PC-3 (cell line): ENCODE measurements at regions not wholly inside any gene's neighbourhood (a gene's known extent, or its start where the extent isn't known, plus 50 kb on each side); places are given as distances from the start of the nearest gene placed in this dataset.
A peak's percentile ranks its signal among the peaks of the same experiment; 100 is the strongest.

Experiments used
- ATAC-seq: fragments of 200-7000 bp; cut with Tn5 transposase; 2 replicates; pipeline ENCODE4 v1.9.1; 2020; ENCODE audit warnings: mild to moderate bottlenecking, moderate library complexity
- BruUV-seq: library from RNA; stranded (reverse); fragments of 400-500 nt; replicated peaks from 2 replicates; lab custom pipeline; 2021; lab: Mats Ljungman, UMichigan
- CTCF ChIA-PET: fragments of 300-600 bp; sonication (Branson Sonifier 250); formaldehyde crosslinking; loops from one replicate; lab custom pipeline; 2022; ENCODE audit warnings: antibody characterized with exemption; lab: Charles Lee
- POLR2A ChIA-PET: fragments of 300-600 bp; sonication (Branson Sonifier 250); formaldehyde crosslinking; loops from one replicate; lab custom pipeline; 2022; ENCODE audit warnings: antibody characterized with exemption; ENCODE audit not compliant: unreplicated experiment; lab: Charles Lee
- DNase-seq: peaks from one replicate; pipeline ENCODE4 v3.0.0-alpha.2; 2015
- H2AFZ ChIP-seq: fragments of 300-600 bp; sonication (generic); 2 replicates; pipeline ENCODE4 v1.6.0; 2016; ENCODE audit warnings: antibody characterized with exemption, low read length
- H3F3A ChIP-seq: fragments of 300-600 bp; sonication (generic); one replicate; pipeline ENCODE4 v1.6.0; 2017; ENCODE audit warnings: antibody characterized with exemption, low read length, control low read depth, mild to moderate bottlenecking; ENCODE audit not compliant: unreplicated experiment
- H3K27ac ChIP-seq: fragments of 300-600 bp; sonication (generic); 2 replicates; pipeline ENCODE4 v1.5.1; 2016; ENCODE audit warnings: mild to moderate bottlenecking, low read length
- H3K27me3 ChIP-seq: fragments of 300-600 bp; sonication (generic); 2 replicates; pipeline ENCODE4 v1.6.1; 2016; ENCODE audit warnings: low read length, mixed read lengths
- H3K36me3 ChIP-seq: fragments of 300-600 bp; sonication (generic); 2 replicates; pipeline ENCODE4 v1.6.1; 2016; ENCODE audit warnings: low read depth, mixed run types, low read length, mixed read lengths
- H3K4me1 ChIP-seq: fragments of 300-600 bp; sonication (generic); 2 replicates; pipeline ENCODE4 v1.5.1; 2016; ENCODE audit warnings: low read length; ENCODE audit not compliant: insufficient read depth
- H3K4me2 ChIP-seq: fragments of 300-600 bp; sonication (generic); 2 replicates; pipeline ENCODE4 v1.6.0; 2016; ENCODE audit warnings: low read length
- H3K4me3 ChIP-seq: fragments of 300-600 bp; sonication (generic); 2 replicates; pipeline ENCODE4 v1.5.1; 2016; ENCODE audit warnings: mild to moderate bottlenecking, low read length, mixed read lengths
- H3K79me2 ChIP-seq: fragments of 300-600 bp; sonication (generic); 2 replicates; pipeline ENCODE4 v1.6.1; 2017; ENCODE audit warnings: low read length, mixed read lengths
- H3K9ac ChIP-seq: fragments of 300-600 bp; sonication (generic); 2 replicates; pipeline ENCODE4 v1.6.0; 2016; ENCODE audit warnings: mild to moderate bottlenecking, low read length
- H3K9me2 ChIP-seq: fragments of 300-600 bp; sonication (generic); replicated peaks from 2 replicates; pipeline ENCODE4 v1.6.1; 2016; ENCODE audit warnings: mixed run types, low read length, mixed read lengths
- H3K9me3 ChIP-seq: fragments of 300-600 bp; sonication (generic); 2 replicates; pipeline ENCODE4 v1.6.1; 2016; ENCODE audit warnings: low read length, mixed read lengths
- H4K20me1 ChIP-seq: fragments of 300-600 bp; sonication (generic); 2 replicates; pipeline ENCODE4 v1.6.1; 2016; ENCODE audit warnings: low read length, mixed read lengths
- CTCF ChIP-seq: fragments of 300-600 bp; sonication (generic); conservative IDR thresholded peaks from 2 replicates; pipeline ENCODE4 v1.5.1; 2017; ENCODE audit warnings: antibody characterized with exemption, low read depth, mild to moderate bottlenecking, low read length
- EZH2 ChIP-seq: fragments of 300-600 bp; sonication (generic); IDR thresholded peaks from one replicate; pipeline ENCODE4 v1.6.1; 2017; ENCODE audit warnings: antibody characterized with exemption, mild to moderate bottlenecking, low read length; ENCODE audit not compliant: unreplicated experiment
- EZH2phosphoT487 ChIP-seq: fragments of 300-600 bp; sonication (generic); IDR thresholded peaks from 2 replicates; pipeline ENCODE4 v1.6.1; 2018; ENCODE audit warnings: mild to moderate bottlenecking, antibody characterized with exemption, low read length, borderline replicate concordance
- intact Hi-C: fragments of 100-400 bp; cut with micrococcal nuclease; formaldehyde crosslinking; loops from 2 replicates; pipeline ENCODE4 v1.9.0; 2023

DNA sequence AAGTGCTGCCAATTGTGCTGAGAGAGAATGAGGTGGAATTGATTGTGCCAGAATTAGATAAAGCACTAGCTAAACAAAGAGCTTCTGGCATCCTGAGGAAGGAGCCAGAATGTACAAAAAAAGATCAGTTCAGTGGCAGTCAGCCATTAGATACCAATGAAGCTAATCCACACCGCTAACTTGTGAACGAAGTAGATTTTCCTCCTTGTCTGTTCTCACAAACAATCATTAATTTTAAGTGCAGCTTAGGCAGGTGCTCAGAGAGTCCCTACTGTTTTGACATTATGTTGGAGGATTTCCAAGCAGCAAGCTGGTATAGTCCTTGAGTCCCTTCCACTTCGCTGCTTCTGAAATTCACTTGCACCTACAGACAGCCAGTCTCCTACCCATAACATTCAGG is 617.4 kb downstream of the CENPC start:
- Histone ChIP-seq H3K79me2 (no peaks in the 10 kb centered on the region), H3K9ac (no peak overlapping the region), H4K20me1 (no peaks in the 10 kb centered on the region), H3K4me3 (no peak overlapping the region), H3K9me3 (no peaks in the 10 kb centered on the region), H3K4me1 (no peaks in the 10 kb centered on the region), H2AFZ (no peak overlapping the region), H3K27ac (no peak overlapping the region), H3K27me3 (no peaks in the 10 kb centered on the region), H3K4me2 (no peak overlapping the region), H3F3A (no peaks in the 10 kb centered on the region), H3K36me3 (no peaks in the 10 kb centered on the region), H3K9me2 (no peaks in the 10 kb centered on the region)
- ChIA-PET POLR2A (no interaction called here), CTCF (no interaction called here)
- intact Hi-C loops = no loop called here
- no TSS peak for BruUV-seq
- DNase-seq (no peak), ATAC-seq (no peak)
- TF ChIP-seq EZH2phosphoT487 (no peak), CTCF (no peak), EZH2 (no peak)

DNA sequence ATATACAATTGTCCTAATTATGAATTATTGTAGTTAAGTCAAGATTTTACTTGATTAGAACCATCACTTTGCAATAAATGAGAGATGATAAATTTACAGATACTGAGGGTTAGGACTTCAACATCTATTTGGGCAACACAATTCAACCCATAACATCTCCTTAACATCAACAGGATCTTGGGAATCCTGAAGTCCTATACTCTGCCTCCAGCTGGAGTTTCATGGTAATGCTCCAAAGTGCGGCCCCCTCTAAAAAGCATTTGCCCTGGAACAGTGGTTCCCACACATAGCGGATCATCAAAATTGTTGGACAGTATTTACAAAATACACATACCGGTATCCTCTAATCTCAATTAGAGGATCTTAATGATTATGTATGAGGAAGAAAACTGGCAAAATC is 618.6 kb downstream of the CENPC start:
- no peak overlapping the region for H3K27ac ChIP-seq
- no peak overlapping the region for H3K9ac ChIP-seq
- no peaks in the 10 kb centered on the region for H3K4me1 ChIP-seq
- no peaks in the 10 kb centered on the region for H3K9me2 ChIP-seq
- no peaks in the 10 kb centered on the region for H3K9me3 ChIP-seq
- no peak overlapping the region for H3K4me3 ChIP-seq
- POLR2A ChIA-PET = no interaction called here
- no peaks in the 10 kb centered on the region for H3K27me3 ChIP-seq
- TF ChIP-seq EZH2 = no peak
- 0 out of 2 replicates have a peak, but pooled peaks have one; percentile 11 for TF ChIP-seq CTCF
- H3K79me2 ChIP-seq = no peaks in the 10 kb centered on the region
- H2AFZ ChIP-seq = no peak overlapping the region
- no TSS peak for BruUV-seq
- H3K4me2 ChIP-seq = no peak overlapping the region
- H3K36me3 ChIP-seq = no peaks in the 10 kb centered on the region
- DNase-seq (no peak), ATAC-seq (no peak)
- CTCF ChIA-PET = no interaction called here
- intact Hi-C loops = no loop called here
- H3F3A ChIP-seq = no peaks in the 10 kb centered on the region
- H4K20me1 ChIP-seq = no peaks in the 10 kb centered on the region

- Histone ChIP-seq H3K9ac (no peak overlapping the region), H3K27me3 (no peaks in the 10 kb centered on the region), H3F3A (no peaks in the 10 kb centered on the region), H3K9me2 (no peaks in the 10 kb centered on the region), H3K27ac (no peak overlapping the region), H3K4me3 (no peak overlapping the region), H3K36me3 (no peaks in the 10 kb centered on the region), H3K79me2 (no peaks in the 10 kb centered on the region), H3K4me2 (no peak overlapping the region), H3K9me3 (no peaks in the 10 kb centered on the region), H4K20me1 (no peaks in the 10 kb centered on the region), H2AFZ (no peak overlapping the region), H3K4me1 (no peaks in the 10 kb centered on the region)
- DNase-seq = no peak
- no TSS peak for BruUV-seq
- TF ChIP-seq EZH2phosphoT487 = no peak
- TF ChIP-seq CTCF = no peak
- TF ChIP-seq EZH2 = no peak
- intact Hi-C loops = no loop called here
- POLR2A ChIA-PET = no interaction called here
- ATAC-seq = no peak
- CTCF ChIA-PET = no interaction called here
Observed at GRCh38 chr4:66923081-66923865, 622.0 kb downstream of the CENPC start.
